H1 (cell line): ENCODE measurements at regions not wholly inside any gene's neighbourhood (a gene's known extent, or its start where the extent isn't known, plus 50 kb on each side); places are given as distances from the start of the nearest gene placed in this dataset.

Experiments
- CEBPB ChIP-seq: IDR thresholded peaks from 2 replicates; pipeline ENCODE4 v1.6.1; 2012; ENCODE audit warnings: low read depth, low read length
- CHD2 ChIP-seq: IDR thresholded peaks from 2 replicates; pipeline ENCODE4 v1.6.1; 2012; ENCODE audit warnings: low read length, improper control_type of control experiment
- CTBP2 ChIP-seq: IDR thresholded peaks from 2 replicates; pipeline ENCODE4 v1.7.0; 2011; ENCODE audit warnings: borderline replicate concordance, mild to moderate bottlenecking, moderate library complexity, mixed read lengths, low read length; ENCODE audit not compliant: insufficient read depth, insufficient read length
- SIN3A ChIP-seq, 2 experiments: IDR thresholded peaks in 1 of 2; conservative IDR thresholded peaks in 1 of 2; 2 replicates each; pipeline ENCODE4 v1.6.1; 2011 to 2012; ENCODE audit warnings: low read length in 2 of 2, improper control_type of control experiment in 1 of 2, low read depth in 1 of 2, mild to moderate bottlenecking in 1 of 2
- SUZ12 ChIP-seq: fragments of 200-600 bp; sonication (generic); IDR thresholded peaks from 2 replicates; pipeline ENCODE4 v1.6.1; 2012; ENCODE audit warnings: mild to moderate bottlenecking, inconsistent platforms, low read length, moderate library complexity, mixed read lengths

DNA sequence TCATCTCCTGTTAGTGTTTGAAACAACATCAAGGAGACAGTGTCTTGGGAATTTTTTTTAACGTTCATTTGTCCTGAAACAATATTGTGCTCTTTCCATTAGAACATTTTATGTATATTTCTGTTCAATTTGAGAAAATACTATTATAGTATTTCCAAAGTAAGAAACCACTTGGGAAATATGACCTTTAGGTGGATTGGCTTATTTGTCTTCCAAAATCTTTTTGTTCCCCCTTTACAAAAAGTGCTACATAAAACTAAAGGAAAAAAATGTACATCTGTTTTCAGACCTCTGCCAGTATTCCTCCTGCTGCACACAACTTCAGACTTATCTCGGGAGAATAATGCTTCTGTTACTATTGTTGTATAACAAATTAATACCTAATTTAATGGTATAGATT, 165.9 kb upstream of the AGTR1 start (continued):
- no peak for TF ChIP-seq CEBPB
- no peak for TF ChIP-seq SIN3A (conservative IDR thresholded peaks at IDR 0.05 in 1 of 2, IDR thresholded peaks at IDR 0.05 in 1 of 2; ENCODE audit: low read depth in 1 of 2, low read length in 2 of 2)
- no peak for TF ChIP-seq CTBP2
- no peak for TF ChIP-seq CHD2
- TF ChIP-seq SUZ12 = no peak
